ENCODE measurements at regions not wholly inside any gene's neighbourhood (a gene's known extent, or its start where the extent isn't known, plus 50 kb on each side); places are given as distances from the start of the nearest gene placed in this dataset.
"Not testable (repeated sequence)": the region's sequence is repeated elsewhere in the genome, so short reads cannot be mapped to it uniquely, and the experiment has no call there.

GRCh38 chr5:67799732-67800234, 415.8 kb upstream of the PIK3R1 start:
- Histone ChIP-seq H3K9me3 (ENCODE audit: control insufficient read depth, low read depth, low read length) (no peaks in the 10 kb centered on the region), H2BK12ac (ENCODE audit: insufficient read length, low read depth, low read length) (no peak overlapping the region), H3K14ac (ENCODE audit: insufficient read depth, low read length) (no peak overlapping the region), H2BK120ac (ENCODE audit: low read depth, low read length, poor library complexity, severe bottlenecking) (no peak overlapping the region), H4K20me1 (ENCODE audit: control insufficient read depth, insufficient read depth, insufficient read length) (no peaks in the 10 kb centered on the region), H2BK15ac (ENCODE audit: low read depth, low read length) (no peak overlapping the region), H2BK20ac (ENCODE audit: low read depth, low read length, poor library complexity, severe bottlenecking) (no peak overlapping the region), H3T11ph (ENCODE audit: low read length) (no peak overlapping the region), H3K23me2 (ENCODE audit: insufficient read length, low read depth, low read length, poor library complexity, severe bottlenecking) (no peaks in the 10 kb centered on the region), H4K5ac (ENCODE audit: insufficient read length, low read depth, low read length) (no peak overlapping the region), H3K4me1 (ENCODE audit: insufficient read depth, low read length) (no peaks in the 10 kb centered on the region), H3K4me2 (ENCODE audit: insufficient read depth, insufficient read length, low read length) (no peak overlapping the region), H2AK5ac (ENCODE audit: insufficient read length, low read length) (no peak overlapping the region), H3K56ac (ENCODE audit: insufficient read length, low read depth, low read length) (no peak overlapping the region), H3K9ac (ENCODE audit: extremely low read depth, insufficient read length, low read length) (no peak overlapping the region), H3K27me3 (ENCODE audit: insufficient read depth, low read length) (no peaks in the 10 kb centered on the region), H3K23ac (ENCODE audit: insufficient read length, low read depth, low read length) (no peak overlapping the region), H3K27ac (ENCODE audit: insufficient read length, low read depth, low read length) (no peak overlapping the region), H3K79me2 (ENCODE audit: insufficient read depth, low read length) (no peaks in the 10 kb centered on the region), H2BK5ac (ENCODE audit: insufficient read length, low read length) (no peak overlapping the region), H4K8ac (replicated peaks; ENCODE audit: insufficient read length, low read depth, low read length) (no peak overlapping the region), H3K4ac (ENCODE audit: low read depth, low read length) (no peak overlapping the region), H4K91ac (ENCODE audit: insufficient read length, low read depth, low read length) (no peak overlapping the region), H3K18ac (ENCODE audit: insufficient read length, low read depth, low read length) (no peak overlapping the region), H2AFZ (ENCODE audit: low read length) (no peak overlapping the region), H3K79me1 (ENCODE audit: insufficient read depth, low read depth, low read length, poor library complexity, severe bottlenecking) (no peaks in the 10 kb centered on the region)
- Mint-ChIP-seq H3K27me3 (ENCODE audit: low read depth) (no peaks in the 10 kb centered on the region), H3K36me3 (ENCODE audit: insufficient read depth in 1 of 3, low read depth in 3 of 3) (peaks cover 20 to 44% (median 32%) of the 10 kb centered on the region in 3 experiments), H3K9me3 (peaks cover 21 to 22% of the 10 kb centered on the region in 2 experiments), H3K4me1 (peaks cover 0 to 5% of the 10 kb centered on the region in 2 experiments; a peak in 1 of 4 replicates), H3K4me3 (no peak overlapping the region), H3K27ac (no peak overlapping the region)
- no peak for TF ChIP-seq CTCF (conservative IDR thresholded peaks at IDR 0.05)
- DNase-seq: no peak
- WGBS (ENCODE audit: extremely low coverage, insufficient read length, low lambda C conversion rate): no CpG with 5 or more reads among the region's 5 CpGs

GRCh38 chr5:67798470-67798869, 417.1 kb upstream of the PIK3R1 start:
- H2BK20ac ChIP-seq (ENCODE audit: low read depth, low read length, poor library complexity, severe bottlenecking); H3K23me2 ChIP-seq (ENCODE audit: insufficient read length, low read depth, low read length, poor library complexity, severe bottlenecking); H3K27me3 Mint-ChIP-seq (ENCODE audit: low read depth); H4K8ac ChIP-seq (replicated peaks; ENCODE audit: insufficient read length, low read depth, low read length); H4K91ac ChIP-seq (ENCODE audit: insufficient read length, low read depth, low read length); H3K4me3 Mint-ChIP-seq; DNase-seq; H3K4ac ChIP-seq (ENCODE audit: low read depth, low read length); H2BK12ac ChIP-seq (ENCODE audit: insufficient read length, low read depth, low read length); H4K20me1 ChIP-seq (ENCODE audit: control insufficient read depth, insufficient read depth, insufficient read length); H3K79me1 ChIP-seq (ENCODE audit: insufficient read depth, low read depth, low read length, poor library complexity, severe bottlenecking); H3K79me2 ChIP-seq (ENCODE audit: insufficient read depth, low read length); H3K56ac ChIP-seq (ENCODE audit: insufficient read length, low read depth, low read length); H2BK15ac ChIP-seq (ENCODE audit: low read depth, low read length); H3K9ac ChIP-seq (ENCODE audit: extremely low read depth, insufficient read length, low read length); H3K4me1 Mint-ChIP-seq; H3K14ac ChIP-seq (ENCODE audit: insufficient read depth, low read length); H4K5ac ChIP-seq (ENCODE audit: insufficient read length, low read depth, low read length); H3K18ac ChIP-seq (ENCODE audit: insufficient read length, low read depth, low read length); H3K9me3 ChIP-seq (ENCODE audit: control insufficient read depth, low read depth, low read length); H3T11ph ChIP-seq (ENCODE audit: low read length); H2AFZ ChIP-seq (ENCODE audit: low read length); H3K27ac Mint-ChIP-seq; H2AK5ac ChIP-seq (ENCODE audit: insufficient read length, low read length); H3K4me1 ChIP-seq (ENCODE audit: insufficient read depth, low read length); H2BK120ac ChIP-seq (ENCODE audit: low read depth, low read length, poor library complexity, severe bottlenecking); H3K27ac ChIP-seq (ENCODE audit: insufficient read length, low read depth, low read length); H3K4me2 ChIP-seq (ENCODE audit: insufficient read depth, insufficient read length, low read length); H3K27me3 ChIP-seq (ENCODE audit: insufficient read depth, low read length); H3K23ac ChIP-seq (ENCODE audit: insufficient read length, low read depth, low read length); H2BK5ac ChIP-seq (ENCODE audit: insufficient read length, low read length): not testable (repeated sequence)
- peaks cover 20 to 31% (median 23%) of the 10 kb centered on the region in 3 experiments for H3K36me3 Mint-ChIP-seq (ENCODE audit: insufficient read depth in 1 of 3, low read depth in 3 of 3)
- peaks cover 15 to 17% of the 10 kb centered on the region in 2 experiments for H3K9me3 Mint-ChIP-seq
- WGBS (ENCODE audit: extremely low coverage, insufficient read length, low lambda C conversion rate): no CpG with 5 or more reads among the region's 5 CpGs
